ENCODE measurements at regions not wholly inside any gene's neighbourhood (a gene's known extent, or its start where the extent isn't known, plus 50 kb on each side); places are given as distances from the start of the nearest gene placed in this dataset.

GRCh38 chr6:99741092-99741491, 134.5 kb downstream of the PRDM13 start:
- ChIA-PET CTCF (interaction anchor here (0.7 to 1.5 kb wide), 2 partner anchors 15 to 407 kb away, joined by 3 read pairs; no protein-coding TSS in a partner anchor), POLR2A (no interaction called here)
- TF ChIP-seq, protein P1, sequence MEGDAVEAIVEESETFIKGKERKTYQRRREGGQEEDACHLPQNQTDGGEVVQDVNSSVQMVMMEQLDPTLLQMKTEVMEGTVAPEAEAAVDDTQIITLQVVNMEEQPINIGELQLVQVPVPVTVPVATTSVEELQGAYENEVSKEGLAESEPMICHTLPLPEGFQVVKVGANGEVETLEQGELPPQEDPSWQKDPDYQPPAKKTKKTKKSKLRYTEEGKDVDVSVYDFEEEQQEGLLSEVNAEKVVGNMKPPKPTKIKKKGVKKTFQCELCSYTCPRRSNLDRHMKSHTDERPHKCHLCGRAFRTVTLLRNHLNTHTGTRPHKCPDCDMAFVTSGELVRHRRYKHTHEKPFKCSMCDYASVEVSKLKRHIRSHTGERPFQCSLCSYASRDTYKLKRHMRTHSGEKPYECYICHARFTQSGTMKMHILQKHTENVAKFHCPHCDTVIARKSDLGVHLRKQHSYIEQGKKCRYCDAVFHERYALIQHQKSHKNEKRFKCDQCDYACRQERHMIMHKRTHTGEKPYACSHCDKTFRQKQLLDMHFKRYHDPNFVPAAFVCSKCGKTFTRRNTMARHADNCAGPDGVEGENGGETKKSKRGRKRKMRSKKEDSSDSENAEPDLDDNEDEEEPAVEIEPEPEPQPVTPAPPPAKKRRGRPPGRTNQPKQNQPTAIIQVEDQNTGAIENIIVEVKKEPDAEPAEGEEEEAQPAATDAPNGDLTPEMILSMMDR (IDR thresholded peaks at IDR 0.05; ENCODE audit: low read depth, low read length), result no peak
- Histone ChIP-seq H3K27me3 (ENCODE audit: control insufficient read depth, insufficient read depth, low read length) (no peaks in the 10 kb centered on the region), H3K9me3 (ENCODE audit: control insufficient read depth, insufficient read depth, low read length) (no peaks in the 10 kb centered on the region), H3K27ac (ENCODE audit: low read depth, low read length) (no peak overlapping the region), H3K4me3 (ENCODE audit: low read depth, low read length) (no peak overlapping the region)
- DNase-seq (ENCODE audit: low read depth, low spot score), result no peak

DNA sequence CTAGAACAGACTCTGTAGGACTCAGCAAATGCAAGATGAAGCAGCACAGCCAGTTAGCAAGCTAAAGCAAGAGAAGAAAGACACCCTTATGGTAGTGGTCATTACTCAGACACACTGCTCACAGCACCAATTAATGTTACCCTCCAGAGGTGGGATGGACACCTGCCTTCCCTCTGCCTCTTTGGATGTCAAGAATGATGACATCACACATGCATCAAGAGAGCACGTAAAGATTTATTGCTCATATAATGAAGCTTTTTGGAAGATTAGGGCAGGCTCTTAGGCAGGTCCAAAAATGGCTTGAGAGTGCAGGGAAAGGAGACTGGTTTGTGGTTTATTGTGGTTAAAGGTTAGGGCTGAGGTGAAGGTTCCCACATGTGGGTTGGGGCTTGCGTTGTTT, 137.0 kb downstream of the PRDM13 start:
- CTCF ChIA-PET, result interaction anchor here (3.6 kb wide), 1 partner anchor 155 kb away, joined by 18 read pairs; no protein-coding TSS in a partner anchor
- TF ChIP-seq, protein P1 (IDR thresholded peaks at IDR 0.05; ENCODE audit: low read depth, low read length), result no peak
- DNase-seq (ENCODE audit: low read depth, low spot score), result no peak

GRCh38 chr6:99745651-99746050, 139.0 kb downstream of the PRDM13 start:
- DNase-seq (ENCODE audit: low read depth, low spot score), result no peak
- TF ChIP-seq, protein P1 (IDR thresholded peaks at IDR 0.05; ENCODE audit: low read depth, low read length), result no peak
- H3K4me3 ChIP-seq (ENCODE audit: low read depth, low read length), result no peak overlapping the region
- H3K9me3 ChIP-seq (ENCODE audit: control insufficient read depth, insufficient read depth, low read length), result no peaks in the 10 kb centered on the region
- no peaks in the 10 kb centered on the region for H3K27me3 ChIP-seq (ENCODE audit: control insufficient read depth, insufficient read depth, low read length)
- CTCF ChIA-PET, result interaction anchor here (0.6 to 3.8 kb wide), 20 partner anchors 9 to 415 kb away, joined by 3 to 53 read pairs (median 5); no protein-coding TSS in a partner anchor
- no peak overlapping the region for H3K27ac ChIP-seq (ENCODE audit: low read depth, low read length)
- POLR2A ChIA-PET, result no interaction called here

More for the DNA sequence above, 137.0 kb downstream of the PRDM13 start:
- POLR2A ChIA-PET, result no interaction called here
- no peak overlapping the region for H3K4me3 ChIP-seq (ENCODE audit: low read depth, low read length)
- no peak overlapping the region for H3K27ac ChIP-seq (ENCODE audit: low read depth, low read length)
- H3K27me3 ChIP-seq (ENCODE audit: control insufficient read depth, insufficient read depth, low read length), result no peaks in the 10 kb centered on the region
- no peaks in the 10 kb centered on the region for H3K9me3 ChIP-seq (ENCODE audit: control insufficient read depth, insufficient read depth, low read length)

- no peaks in the 10 kb centered on the region for H3K27me3 ChIP-seq (ENCODE audit: control insufficient read depth, insufficient read depth, low read length)
- ChIA-PET CTCF (interaction anchor here (0.8 to 3.8 kb wide), 24 partner anchors 8 to 464 kb away, joined by 3 to 53 read pairs (median 4); no protein-coding TSS in a partner anchor), POLR2A (no interaction called here)
- DNase-seq (ENCODE audit: low read depth, low spot score), result peak; percentile 56
- no peak overlapping the region for H3K27ac ChIP-seq (ENCODE audit: low read depth, low read length)
- TF ChIP-seq, protein P1 (IDR thresholded peaks at IDR 0.05; ENCODE audit: low read depth, low read length), result peak; percentile 85
- no peak overlapping the region for H3K4me3 ChIP-seq (ENCODE audit: low read depth, low read length)
- no peaks in the 10 kb centered on the region for H3K9me3 ChIP-seq (ENCODE audit: control insufficient read depth, insufficient read depth, low read length)
These were observed 139.7 kb downstream of the PRDM13 start for GRCh38 chr6:99746261-99746895.

DNA sequence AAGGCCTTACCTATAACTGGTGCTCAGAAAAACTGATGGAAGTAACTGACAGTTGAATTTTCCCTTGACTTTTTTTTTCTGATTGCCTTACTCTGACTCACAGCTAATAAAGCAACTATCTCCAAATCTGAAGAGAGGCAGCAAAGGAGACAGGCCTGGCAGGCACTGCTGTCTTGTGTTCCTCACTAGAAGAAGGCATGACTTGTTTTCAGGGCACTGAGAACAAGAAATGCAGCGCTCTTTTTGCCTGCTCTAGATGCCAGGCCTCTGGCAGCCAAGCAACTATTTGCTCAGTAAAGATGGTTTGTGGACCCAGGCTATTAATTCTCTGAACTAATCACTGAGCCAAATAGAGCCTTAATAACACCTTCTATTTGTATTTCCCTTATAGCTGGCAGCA, 155.1 kb downstream of the PRDM13 start:
- no peak for DNase-seq (ENCODE audit: low read depth, low spot score)
- TF ChIP-seq, protein P1 (IDR thresholded peaks at IDR 0.05; ENCODE audit: low read depth, low read length), result no peak

More for the DNA sequence above, 155.1 kb downstream of the PRDM13 start:
- no peak overlapping the region for H3K27ac ChIP-seq (ENCODE audit: low read depth, low read length)
- no peak overlapping the region for H3K4me3 ChIP-seq (ENCODE audit: low read depth, low read length)
- ChIA-PET POLR2A (no interaction called here), CTCF (no interaction called here)
- H3K9me3 ChIP-seq (ENCODE audit: control insufficient read depth, insufficient read depth, low read length), result no peaks in the 10 kb centered on the region
- H3K27me3 ChIP-seq (ENCODE audit: control insufficient read depth, insufficient read depth, low read length), result no peaks in the 10 kb centered on the region
